ENCODE measurements at regions not wholly inside any gene's neighbourhood (a gene's known extent, or its start where the extent isn't known, plus 50 kb on each side); places are given as distances from the start of the nearest gene placed in this dataset.

DNA sequence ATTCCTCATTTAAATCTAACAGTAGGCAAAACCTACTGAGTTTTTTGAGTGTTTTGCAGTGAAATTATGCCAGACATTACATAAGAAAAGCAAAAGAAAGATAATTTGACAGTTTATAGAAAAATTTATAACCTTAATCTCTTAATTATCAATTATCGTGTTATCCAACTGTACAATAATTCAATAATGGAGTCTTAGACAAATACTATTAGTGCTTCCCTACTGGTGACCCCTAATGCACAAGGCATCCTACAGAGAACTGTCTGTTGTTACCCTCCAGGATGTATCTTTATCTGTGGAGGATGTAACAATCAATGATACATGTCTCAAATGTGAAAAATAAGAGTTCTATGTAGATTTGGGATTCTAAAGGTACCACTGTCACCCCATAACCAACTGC, 1687.6 kb downstream of the GRIK2 start:
- TF ChIP-seq, protein P1, sequence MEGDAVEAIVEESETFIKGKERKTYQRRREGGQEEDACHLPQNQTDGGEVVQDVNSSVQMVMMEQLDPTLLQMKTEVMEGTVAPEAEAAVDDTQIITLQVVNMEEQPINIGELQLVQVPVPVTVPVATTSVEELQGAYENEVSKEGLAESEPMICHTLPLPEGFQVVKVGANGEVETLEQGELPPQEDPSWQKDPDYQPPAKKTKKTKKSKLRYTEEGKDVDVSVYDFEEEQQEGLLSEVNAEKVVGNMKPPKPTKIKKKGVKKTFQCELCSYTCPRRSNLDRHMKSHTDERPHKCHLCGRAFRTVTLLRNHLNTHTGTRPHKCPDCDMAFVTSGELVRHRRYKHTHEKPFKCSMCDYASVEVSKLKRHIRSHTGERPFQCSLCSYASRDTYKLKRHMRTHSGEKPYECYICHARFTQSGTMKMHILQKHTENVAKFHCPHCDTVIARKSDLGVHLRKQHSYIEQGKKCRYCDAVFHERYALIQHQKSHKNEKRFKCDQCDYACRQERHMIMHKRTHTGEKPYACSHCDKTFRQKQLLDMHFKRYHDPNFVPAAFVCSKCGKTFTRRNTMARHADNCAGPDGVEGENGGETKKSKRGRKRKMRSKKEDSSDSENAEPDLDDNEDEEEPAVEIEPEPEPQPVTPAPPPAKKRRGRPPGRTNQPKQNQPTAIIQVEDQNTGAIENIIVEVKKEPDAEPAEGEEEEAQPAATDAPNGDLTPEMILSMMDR (IDR thresholded peaks at IDR 0.05; ENCODE audit: insufficient read depth, low read length, poor library complexity, severe bottlenecking) = no peak
- TF ChIP-seq EZH2phosphoT487 (conservative IDR thresholded peaks at IDR 0.05; ENCODE audit: low read length) = no peak
